ENCODE measurements at regions not wholly inside any gene's neighbourhood (a gene's known extent, or its start where the extent isn't known, plus 50 kb on each side); places are given as distances from the start of the nearest gene placed in this dataset.
A peak's percentile ranks its signal among the peaks of the same experiment; 100 is the strongest.

DNA sequence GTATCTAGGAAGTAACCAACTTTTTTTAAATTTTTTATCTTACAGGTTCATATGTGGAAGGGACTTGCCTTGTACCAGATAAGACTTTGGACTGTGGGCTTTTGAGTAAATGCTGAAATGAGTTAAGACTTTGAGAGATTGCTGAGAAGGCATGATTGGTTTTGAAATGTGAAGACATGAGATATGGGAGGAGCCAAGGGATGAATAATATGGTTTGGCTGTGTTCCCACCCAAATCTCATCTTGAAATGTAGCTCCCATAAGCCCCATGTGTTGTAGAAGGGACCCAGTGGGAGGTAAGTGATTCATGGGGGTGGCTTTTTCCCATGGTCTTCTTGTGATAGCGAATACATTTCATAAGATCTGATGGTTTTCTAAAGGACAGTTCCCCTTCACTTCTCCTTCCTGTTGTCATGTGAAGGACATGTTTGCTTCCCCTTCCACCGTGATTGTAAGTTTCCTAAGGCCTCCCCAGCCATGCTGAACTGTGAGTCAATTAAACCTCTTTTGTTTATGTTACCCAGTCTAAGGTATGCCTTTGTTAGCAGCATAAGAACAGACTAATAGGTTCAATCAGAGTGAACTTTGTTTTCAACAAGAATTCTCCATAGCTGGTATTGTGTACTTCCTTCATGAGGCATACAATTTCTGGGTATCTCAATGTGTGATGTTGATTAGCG, 535.6 kb upstream of the MEF2C start:
- no CpG with 5 or more reads among the region's 3 CpGs for WGBS, 2 donors (ENCODE audit: extremely low coverage in 2 of 2, insufficient read length in 2 of 2, insufficient replicate concordance in 1 of 2)
- Histone ChIP-seq H3K9me3 (replicated peaks in 1 of 2; ENCODE audit: control insufficient read depth in 2 of 2, insufficient read depth in 1 of 2, low read depth in 1 of 2, low read length in 2 of 2) (no peaks in the 10 kb centered on the region), H3K14ac (ENCODE audit: low read length) (no peak overlapping the region), H4K8ac (ENCODE audit: low read depth, low read length) (no peak overlapping the region), H3K4me3 (ENCODE audit: low read length in 2 of 2) (no peak overlapping the region), H4K91ac (ENCODE audit: low read depth, low read length, poor library complexity) (no peak overlapping the region), H3K79me1 (ENCODE audit: low read depth, low read length) (no peaks in the 10 kb centered on the region), H3K23ac (ENCODE audit: low read depth, low read length, poor library complexity) (no peak overlapping the region), H3K9ac (ENCODE audit: low read depth, low read length, poor library complexity) (no peak overlapping the region), H3K4me2 (ENCODE audit: insufficient read depth, low read length, poor library complexity, severe bottlenecking) (no peak overlapping the region), H2BK15ac (ENCODE audit: low read length) (no peak overlapping the region), H2BK120ac (ENCODE audit: low read depth, low read length) (no peak overlapping the region), H3K27me3 (ENCODE audit: control insufficient read depth in 3 of 3, insufficient read depth in 3 of 3, low read depth in 1 of 3, low read length in 3 of 3) (no peaks in the 10 kb centered on the region), H2AK5ac (ENCODE audit: low read depth, low read length) (no peak overlapping the region), H3K36me3 (replicated peaks in 1 of 2; ENCODE audit: control insufficient read depth in 2 of 2, insufficient read depth in 2 of 2, low read length in 2 of 2) (no peaks in the 10 kb centered on the region), H3K18ac (ENCODE audit: low read length) (no peak overlapping the region), H2BK12ac (ENCODE audit: low read length) (no peak overlapping the region), H3K4ac (ENCODE audit: low read length) (no peak overlapping the region), H3K4me1 (ENCODE audit: control insufficient read depth in 2 of 2, insufficient read depth in 1 of 2, low read depth in 1 of 2, low read length in 2 of 2) (no peaks in the 10 kb centered on the region), H3K27ac (replicated peaks; ENCODE audit: low read length) (no peak overlapping the region), H2AFZ (ENCODE audit: low read length) (no peak overlapping the region), H2BK5ac (ENCODE audit: low read length) (no peak overlapping the region)
- no peak for DNase-seq (ENCODE audit: low spot score)

DNA sequence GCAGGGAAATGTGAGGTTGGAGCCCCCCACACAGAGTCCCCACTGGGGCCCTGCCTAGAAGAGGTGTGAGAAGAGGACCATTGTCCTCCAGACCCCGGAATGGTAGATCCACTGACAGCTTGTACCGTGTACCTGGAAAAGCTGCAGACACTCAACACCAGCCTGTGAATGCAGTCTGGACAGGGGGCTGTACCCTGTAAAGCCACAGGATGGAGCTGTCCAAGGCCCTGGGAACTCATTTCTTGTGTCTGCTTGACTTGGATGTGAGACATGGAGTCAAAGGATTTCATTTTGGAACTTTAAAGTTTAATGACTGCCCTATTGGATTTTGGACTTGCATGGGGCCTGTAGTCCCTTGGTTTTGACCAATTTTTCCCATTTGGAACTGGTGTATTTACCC, 535.0 kb upstream of the MEF2C start:
- Histone ChIP-seq H3K4me1 (ENCODE audit: control insufficient read depth in 2 of 2, insufficient read depth in 1 of 2, low read depth in 1 of 2, low read length in 2 of 2) (no peaks in the 10 kb centered on the region), H4K8ac (ENCODE audit: low read depth, low read length) (no peak overlapping the region), H3K4ac (ENCODE audit: low read length) (no peak overlapping the region), H3K9ac (ENCODE audit: low read depth, low read length, poor library complexity) (no peak overlapping the region), H4K91ac (ENCODE audit: low read depth, low read length, poor library complexity) (no peak overlapping the region), H3K36me3 (replicated peaks in 1 of 2; ENCODE audit: control insufficient read depth in 2 of 2, insufficient read depth in 2 of 2, low read length in 2 of 2) (no peaks in the 10 kb centered on the region), H3K23ac (ENCODE audit: low read depth, low read length, poor library complexity) (no peak overlapping the region), H3K27ac (replicated peaks; ENCODE audit: low read length) (no peak overlapping the region), H2BK12ac (ENCODE audit: low read length) (no peak overlapping the region), H3K9me3 (replicated peaks in 1 of 2; ENCODE audit: control insufficient read depth in 2 of 2, insufficient read depth in 1 of 2, low read depth in 1 of 2, low read length in 2 of 2) (no peaks in the 10 kb centered on the region), H3K18ac (ENCODE audit: low read length) (peak overlapping the region; percentile 19), H3K79me1 (ENCODE audit: low read depth, low read length) (no peaks in the 10 kb centered on the region), H2BK120ac (ENCODE audit: low read depth, low read length) (no peak overlapping the region), H3K4me2 (ENCODE audit: insufficient read depth, low read length, poor library complexity, severe bottlenecking) (no peak overlapping the region), H2BK5ac (ENCODE audit: low read length) (no peak overlapping the region), H2BK15ac (ENCODE audit: low read length) (peak overlapping the region; percentile 55), H2AFZ (ENCODE audit: low read length) (no peak overlapping the region), H3K27me3 (ENCODE audit: control insufficient read depth in 3 of 3, insufficient read depth in 3 of 3, low read depth in 1 of 3, low read length in 3 of 3) (no peaks in the 10 kb centered on the region), H3K14ac (ENCODE audit: low read length) (no peak overlapping the region), H2AK5ac (ENCODE audit: low read depth, low read length) (no peak overlapping the region), H3K4me3 (ENCODE audit: low read length in 2 of 2) (no peak overlapping the region)
- no peak for DNase-seq (ENCODE audit: low spot score)
- no CpG with 5 or more reads among the region's 2 CpGs for WGBS, 2 donors (ENCODE audit: extremely low coverage in 2 of 2, insufficient read length in 2 of 2, insufficient replicate concordance in 1 of 2)

DNA sequence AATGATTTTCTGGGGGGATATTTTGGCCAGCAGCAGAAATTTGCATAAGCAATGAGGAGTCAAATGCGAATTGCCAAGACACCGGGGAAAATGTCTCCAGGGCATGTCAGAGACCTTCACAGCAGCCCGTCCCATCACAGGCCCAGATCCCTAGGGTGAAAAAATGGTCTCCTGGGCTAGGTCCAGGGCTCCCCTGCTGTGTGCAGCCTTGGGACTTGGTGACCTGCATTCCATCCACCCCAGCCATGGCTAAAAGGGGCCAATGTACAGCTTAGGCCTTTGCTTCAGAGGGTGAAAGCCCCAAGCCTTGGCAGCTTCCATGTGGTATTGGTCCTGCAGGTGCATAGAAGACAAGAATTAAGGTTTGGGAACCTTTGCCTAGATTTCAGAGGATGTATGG, 534.5 kb upstream of the MEF2C start:
- no peak overlapping the region for H2AK5ac ChIP-seq (ENCODE audit: low read depth, low read length)

DNA sequence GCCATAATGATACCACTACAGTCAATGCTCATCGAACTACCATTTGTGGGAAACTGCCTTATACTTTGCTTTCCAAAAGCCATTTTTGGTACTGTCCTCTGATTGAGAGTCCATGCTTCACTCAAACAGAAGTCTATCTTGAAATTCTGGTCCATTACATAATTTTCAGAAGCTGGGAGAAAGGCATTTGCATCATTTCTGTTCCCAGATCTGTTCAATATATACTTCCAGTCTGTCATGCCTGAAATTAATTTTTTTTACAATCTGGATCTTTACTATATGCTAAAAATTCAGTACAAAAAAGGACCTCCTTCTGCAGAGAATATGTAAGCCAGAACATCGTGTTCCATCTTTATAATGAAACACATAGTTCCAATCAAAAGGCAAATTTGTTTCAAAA, 528.9 kb upstream of the MEF2C start:
- Histone ChIP-seq H3K9ac (ENCODE audit: low read depth, low read length, poor library complexity) (no peak overlapping the region), H3K4me1 (ENCODE audit: control insufficient read depth in 2 of 2, insufficient read depth in 1 of 2, low read depth in 1 of 2, low read length in 2 of 2) (no peaks in the 10 kb centered on the region), H3K14ac (ENCODE audit: low read length) (no peak overlapping the region), H3K4me2 (ENCODE audit: insufficient read depth, low read length, poor library complexity, severe bottlenecking) (no peak overlapping the region), H3K79me1 (ENCODE audit: low read depth, low read length) (no peaks in the 10 kb centered on the region), H3K4me3 (ENCODE audit: low read length in 2 of 2) (no peak overlapping the region), H3K4ac (ENCODE audit: low read length) (no peak overlapping the region), H2BK120ac (ENCODE audit: low read depth, low read length) (no peak overlapping the region), H3K27me3 (ENCODE audit: control insufficient read depth in 3 of 3, insufficient read depth in 3 of 3, low read depth in 1 of 3, low read length in 3 of 3) (no peaks in the 10 kb centered on the region), H3K36me3 (replicated peaks in 1 of 2; ENCODE audit: control insufficient read depth in 2 of 2, insufficient read depth in 2 of 2, low read length in 2 of 2) (no peaks in the 10 kb centered on the region), H2BK15ac (ENCODE audit: low read length) (no peak overlapping the region), H2AK5ac (ENCODE audit: low read depth, low read length) (no peak overlapping the region), H3K18ac (ENCODE audit: low read length) (no peak overlapping the region), H2AFZ (ENCODE audit: low read length) (no peak overlapping the region), H3K27ac (replicated peaks; ENCODE audit: low read length) (no peak overlapping the region), H2BK5ac (ENCODE audit: low read length) (no peak overlapping the region), H2BK12ac (ENCODE audit: low read length) (no peak overlapping the region), H4K91ac (ENCODE audit: low read depth, low read length, poor library complexity) (no peak overlapping the region), H3K9me3 (replicated peaks in 1 of 2; ENCODE audit: control insufficient read depth in 2 of 2, insufficient read depth in 1 of 2, low read depth in 1 of 2, low read length in 2 of 2) (no peaks in the 10 kb centered on the region), H3K23ac (ENCODE audit: low read depth, low read length, poor library complexity) (no peak overlapping the region), H4K8ac (ENCODE audit: low read depth, low read length) (no peak overlapping the region)
- no peak for DNase-seq (ENCODE audit: low spot score)
- WGBS, 2 donors (ENCODE audit: extremely low coverage in 2 of 2, insufficient read length in 2 of 2, insufficient replicate concordance in 1 of 2): no CpG with 5 or more reads among the region's 2 CpGs

More for the DNA sequence above, 534.5 kb upstream of the MEF2C start:
- no peaks in the 10 kb centered on the region for H3K36me3 ChIP-seq (replicated peaks in 1 of 2; ENCODE audit: control insufficient read depth in 2 of 2, insufficient read depth in 2 of 2, low read length in 2 of 2)
- H3K4me3 ChIP-seq (ENCODE audit: low read length in 2 of 2): peak overlapping the region in 1 of 2 donors; percentile 34
- H3K9me3 ChIP-seq (replicated peaks in 1 of 2; ENCODE audit: control insufficient read depth in 2 of 2, insufficient read depth in 1 of 2, low read depth in 1 of 2, low read length in 2 of 2): no peaks in the 10 kb centered on the region
- H3K9ac ChIP-seq (ENCODE audit: low read depth, low read length, poor library complexity): no peak overlapping the region
- no peak overlapping the region for H3K27ac ChIP-seq (replicated peaks; ENCODE audit: low read length)
- WGBS, 2 donors (ENCODE audit: extremely low coverage in 2 of 2, insufficient read length in 2 of 2, insufficient replicate concordance in 1 of 2): no CpG with 5 or more reads among the region's 3 CpGs
- H3K4me1 ChIP-seq (ENCODE audit: control insufficient read depth in 2 of 2, insufficient read depth in 1 of 2, low read depth in 1 of 2, low read length in 2 of 2): no peaks in the 10 kb centered on the region
- no peak overlapping the region for H3K4me2 ChIP-seq (ENCODE audit: insufficient read depth, low read length, poor library complexity, severe bottlenecking)
- H2BK5ac ChIP-seq (ENCODE audit: low read length): no peak overlapping the region
- H3K27me3 ChIP-seq (ENCODE audit: control insufficient read depth in 3 of 3, insufficient read depth in 3 of 3, low read depth in 1 of 3, low read length in 3 of 3): no peaks in the 10 kb centered on the region
- no peak overlapping the region for H2BK120ac ChIP-seq (ENCODE audit: low read depth, low read length)
- H3K14ac ChIP-seq (ENCODE audit: low read length): no peak overlapping the region
- H3K4ac ChIP-seq (ENCODE audit: low read length): no peak overlapping the region
- H3K79me1 ChIP-seq (ENCODE audit: low read depth, low read length): no peaks in the 10 kb centered on the region
- no peak overlapping the region for H2BK12ac ChIP-seq (ENCODE audit: low read length)
- H4K91ac ChIP-seq (ENCODE audit: low read depth, low read length, poor library complexity): no peak overlapping the region
- H4K8ac ChIP-seq (ENCODE audit: low read depth, low read length): no peak overlapping the region
- H3K23ac ChIP-seq (ENCODE audit: low read depth, low read length, poor library complexity): no peak overlapping the region
- no peak overlapping the region for H3K18ac ChIP-seq (ENCODE audit: low read length)
- no peak for DNase-seq (ENCODE audit: low spot score)
- peak overlapping the region; percentile 55 for H2BK15ac ChIP-seq (ENCODE audit: low read length)
- no peak overlapping the region for H2AFZ ChIP-seq (ENCODE audit: low read length)

Measured in neuronal stem cell (in vitro differentiated cells).